ENCODE measurements at regions not wholly inside any gene's neighbourhood (a gene's known extent, or its start where the extent isn't known, plus 50 kb on each side); places are given as distances from the start of the nearest gene placed in this dataset.

DNA sequence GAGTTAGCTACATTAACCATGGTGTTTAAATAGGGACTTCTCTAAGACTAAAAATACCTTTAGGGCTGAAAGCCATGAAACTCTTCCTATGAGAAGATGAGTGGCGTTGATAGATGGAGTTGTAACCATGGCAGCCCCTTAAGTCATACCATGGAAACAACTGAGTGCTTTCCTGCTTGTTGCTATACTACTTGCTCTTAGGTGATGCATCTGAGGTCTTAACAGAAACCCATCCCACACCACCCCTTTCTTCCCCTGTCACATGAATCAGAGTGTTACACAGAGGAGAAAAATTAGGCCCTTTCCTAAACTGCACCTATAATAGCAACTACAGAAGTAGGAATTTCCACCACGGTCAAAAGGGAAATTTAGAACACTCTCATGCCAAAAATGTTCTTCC lies 64.3 kb upstream of the ZC3H12C start:
- DNase-seq (ENCODE audit: low spot score), result no peak

DNA sequence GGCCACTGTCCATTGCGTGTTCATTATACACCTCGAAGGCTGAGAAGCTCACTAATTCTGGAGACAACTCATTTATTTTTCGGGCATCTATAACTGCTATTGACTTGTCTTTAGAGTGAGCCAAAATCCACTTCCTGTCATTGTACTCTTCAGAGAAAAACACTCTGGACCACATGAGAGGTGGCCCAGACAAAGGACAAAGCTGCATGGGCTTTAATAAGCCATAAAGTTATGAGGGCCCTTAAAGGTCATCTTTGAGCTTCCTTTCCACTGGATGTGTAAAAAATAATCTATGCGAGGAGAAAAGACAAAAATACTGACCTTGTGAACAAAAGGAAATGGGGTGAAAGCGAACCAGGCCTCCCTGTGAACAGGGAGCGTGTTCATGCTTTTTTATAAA lies 63.5 kb upstream of the ZC3H12C start:
- no peak for DNase-seq (ENCODE audit: low spot score)

DNA sequence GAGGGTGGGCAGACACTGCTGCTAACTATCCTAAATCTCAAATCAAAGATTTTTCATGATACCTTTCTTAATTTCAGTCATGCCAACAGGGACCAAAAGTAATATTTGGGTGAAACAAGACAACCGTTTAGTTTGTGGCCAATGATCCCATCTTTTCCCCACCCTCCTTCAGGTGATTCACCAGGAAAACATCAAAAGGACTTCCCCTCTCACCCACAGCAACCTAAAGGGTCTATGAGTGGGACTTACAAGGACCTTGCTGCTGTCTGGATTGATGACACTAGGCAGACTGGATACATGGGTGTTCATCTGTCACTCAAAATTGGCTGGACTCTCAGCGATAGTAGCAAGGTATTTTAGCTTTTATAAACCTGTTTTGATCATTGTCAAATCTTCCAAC lies 62.0 kb upstream of the ZC3H12C start:
- no peak for DNase-seq (ENCODE audit: low spot score)

DNA sequence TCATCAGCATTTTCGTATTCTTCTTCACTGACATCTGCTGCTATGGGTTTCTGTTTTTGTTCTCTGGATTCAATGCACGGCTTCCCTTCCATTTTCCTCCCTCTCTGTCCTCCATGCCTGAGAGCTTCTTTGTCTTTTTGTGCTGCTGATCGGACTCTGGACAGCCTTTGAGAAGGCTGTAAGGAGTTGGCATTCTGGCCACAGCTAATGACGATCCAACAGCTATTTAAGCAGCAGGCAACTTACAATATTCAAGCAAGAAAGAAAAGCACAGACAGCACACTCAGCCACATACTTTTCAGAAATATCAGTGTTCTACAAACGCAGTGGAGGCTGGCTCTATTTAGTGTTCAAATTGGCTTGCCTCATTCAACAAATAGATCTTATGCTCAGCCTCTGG lies 60.9 kb upstream of the ZC3H12C start:
- DNase-seq (ENCODE audit: low spot score), result no peak

DNA sequence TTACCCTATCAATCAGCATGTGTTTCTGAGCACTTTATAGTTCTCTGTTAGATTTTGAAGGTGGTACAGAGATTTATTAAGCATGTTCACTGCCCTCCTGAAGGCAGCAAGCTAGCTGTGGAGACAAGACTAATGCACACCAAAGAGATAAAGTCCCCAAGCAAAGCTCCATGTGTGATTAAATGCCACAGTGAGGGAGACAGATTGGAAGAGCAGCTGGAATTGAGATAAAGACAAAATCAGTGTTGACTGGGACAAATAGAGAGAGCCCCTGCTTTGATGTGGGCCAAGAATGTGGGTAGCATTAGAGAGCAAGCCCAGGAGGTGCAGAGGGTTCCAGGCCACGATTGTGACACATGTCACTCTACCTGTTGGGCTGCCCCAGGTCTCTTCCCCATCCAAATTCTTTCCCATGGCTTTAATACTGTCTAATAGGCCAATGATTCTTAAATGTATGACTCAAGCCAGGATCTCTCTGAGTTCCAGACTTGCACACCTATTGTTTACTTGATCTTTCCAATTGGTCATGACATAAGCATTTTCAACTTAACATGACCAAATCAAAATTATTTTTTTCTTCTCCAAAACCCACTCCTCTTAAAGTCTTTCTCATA lies 60.1 kb upstream of the ZC3H12C start:
- no peak for DNase-seq (ENCODE audit: low spot score)

DNA sequence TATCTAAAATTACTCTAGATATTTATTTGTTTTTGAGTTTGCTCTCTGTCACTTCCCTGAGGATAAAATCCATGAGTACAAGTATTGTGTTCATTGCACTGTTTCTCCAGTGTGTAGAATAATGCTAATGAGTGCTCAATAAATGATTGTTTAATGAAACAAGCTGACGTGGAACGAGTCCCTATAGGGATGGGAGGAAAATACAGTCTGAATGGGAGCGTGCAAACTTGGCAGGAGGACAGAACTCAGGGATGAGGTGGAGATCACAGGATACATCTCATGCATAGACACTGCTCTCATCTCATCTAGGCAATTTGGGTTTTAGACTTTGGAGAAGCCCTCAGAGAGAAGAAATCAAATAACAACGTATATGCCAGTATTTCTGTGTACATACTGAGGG lies 58.4 kb upstream of the ZC3H12C start:
- peak; percentile 33 for DNase-seq (ENCODE audit: low spot score)

DNA sequence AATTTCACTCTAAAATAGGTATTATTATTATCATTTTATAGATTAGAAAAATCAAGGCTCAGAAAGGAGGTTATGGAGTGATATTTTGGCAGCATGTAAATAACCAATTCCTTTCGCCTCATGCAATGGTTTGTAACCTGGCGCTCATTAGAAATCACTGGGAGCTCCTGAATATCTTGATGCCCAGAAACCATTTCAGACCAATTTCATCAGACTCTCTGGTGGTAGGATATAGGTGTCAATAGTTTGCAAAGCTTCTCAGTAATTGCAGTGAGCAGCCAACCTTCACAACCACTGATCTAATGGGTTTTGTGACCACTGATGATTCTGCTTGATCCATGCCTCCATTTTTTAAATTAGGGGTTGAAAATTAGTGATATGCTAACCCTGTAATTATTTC lies 57.8 kb upstream of the ZC3H12C start:
- no peak for DNase-seq (ENCODE audit: low spot score)

DNA sequence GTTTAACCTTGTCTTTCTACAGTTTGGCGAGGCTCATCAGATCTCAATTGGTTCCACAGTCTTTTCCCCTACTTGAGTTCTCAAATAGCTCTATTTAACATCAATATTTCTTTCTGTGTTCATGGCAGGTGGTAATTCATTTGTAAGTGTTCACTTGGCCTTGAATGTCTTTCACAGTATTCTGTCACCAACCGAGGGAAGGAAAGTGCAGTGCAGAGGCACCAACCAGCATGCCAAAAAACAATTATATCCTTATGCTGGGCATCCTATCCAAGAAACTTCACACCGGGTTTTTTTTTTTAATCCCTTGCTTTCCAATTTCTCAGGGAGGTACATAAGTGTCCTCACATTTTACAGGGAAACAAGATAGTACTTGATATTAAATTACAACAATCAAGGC lies 55.0 kb upstream of the ZC3H12C start:
- DNase-seq (ENCODE audit: low spot score), result no peak
